HG03558 (cell line): ENCODE measurements at regions not wholly inside any gene's neighbourhood (a gene's known extent, or its start where the extent isn't known, plus 50 kb on each side); places are given as distances from the start of the nearest gene placed in this dataset.

Experiments
- ATAC-seq: cut with Tn5 transposase; IDR thresholded peaks from one replicate; pipeline ENCODE4 v1.9.1; 2021; ENCODE audit warnings: moderate number of reproducible peaks; ENCODE audit not compliant: unreplicated experiment; ENCODE audit errors: extremely low read depth

GRCh38 chr4:129387666-129388065 lies 291.7 kb downstream of the C4orf33 start:
- no peak for ATAC-seq

DNA sequence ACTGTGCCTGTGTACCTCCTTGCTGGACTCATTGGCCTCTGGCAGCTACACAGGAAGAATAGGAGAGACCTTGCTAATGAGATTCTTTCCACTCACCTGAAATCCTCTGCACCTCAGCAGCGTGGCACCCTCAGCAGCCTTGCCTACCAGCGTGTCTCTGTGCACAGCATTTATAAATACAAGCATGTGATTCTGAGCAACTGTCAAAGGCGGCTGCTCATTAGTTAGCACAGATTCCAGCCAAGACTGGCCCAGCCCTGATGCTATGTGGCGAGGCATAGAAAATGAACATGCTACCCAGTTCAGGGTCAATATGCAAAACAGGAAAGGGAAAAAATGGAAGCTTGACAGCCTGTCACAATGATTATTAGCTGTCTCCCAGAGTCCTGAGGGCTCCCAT lies 298.0 kb downstream of the C4orf33 start:
- ATAC-seq = no peak

- no peak for ATAC-seq
Measured at GRCh38 chr4:129394635-129395034, 298.7 kb downstream of the C4orf33 start.

GRCh38 chr4:129403848-129404247 lies 307.9 kb downstream of the C4orf33 start:
- no peak for ATAC-seq

- no peak for ATAC-seq
Measured at GRCh38 chr4:129410115-129410514, 314.2 kb downstream of the C4orf33 start.

GRCh38 chr4:129415004-129415403 lies 319.1 kb downstream of the C4orf33 start:
- no peak for ATAC-seq

DNA sequence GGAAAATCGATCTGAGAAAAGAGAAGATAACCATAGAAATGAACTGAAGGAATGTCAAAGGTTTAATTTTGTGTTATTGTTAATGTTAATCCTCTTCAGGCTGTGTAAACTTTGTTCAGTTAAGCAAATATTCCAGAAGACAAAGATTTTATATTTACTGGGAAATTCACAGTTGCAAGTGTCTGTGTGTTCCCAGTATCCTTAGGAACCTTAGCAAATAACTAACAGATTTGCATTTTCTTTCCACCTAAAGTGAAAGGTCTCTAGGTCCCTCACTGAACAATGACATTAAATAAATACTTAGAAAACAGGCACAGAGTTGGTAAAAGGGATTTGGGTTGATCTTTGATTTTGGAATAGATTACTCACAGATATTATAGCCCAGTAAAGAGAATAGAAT lies 324.7 kb downstream of the C4orf33 start:
- ATAC-seq = no peak

GRCh38 chr4:129422277-129422676 lies 326.3 kb downstream of the C4orf33 start:
- ATAC-seq = no peak

DNA sequence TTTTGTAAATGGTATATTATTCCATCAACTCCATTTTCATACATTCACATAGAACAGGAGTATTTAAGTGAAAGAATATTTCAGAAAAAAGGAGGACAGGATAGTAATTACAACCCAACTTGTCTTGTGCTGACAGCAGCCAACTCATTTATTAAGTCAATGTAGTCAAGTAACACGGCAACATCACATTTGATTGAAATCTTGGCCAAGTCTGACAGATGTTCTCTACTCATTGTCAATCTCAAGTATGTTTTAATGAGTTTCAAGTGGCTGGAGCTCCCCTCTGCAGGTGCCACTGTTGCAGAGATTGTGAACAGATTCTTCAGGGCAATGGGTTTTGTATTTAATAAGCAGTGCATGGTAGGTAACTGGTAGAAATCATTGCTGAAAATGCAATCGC lies 332.5 kb downstream of the C4orf33 start:
- ATAC-seq = no peak

DNA sequence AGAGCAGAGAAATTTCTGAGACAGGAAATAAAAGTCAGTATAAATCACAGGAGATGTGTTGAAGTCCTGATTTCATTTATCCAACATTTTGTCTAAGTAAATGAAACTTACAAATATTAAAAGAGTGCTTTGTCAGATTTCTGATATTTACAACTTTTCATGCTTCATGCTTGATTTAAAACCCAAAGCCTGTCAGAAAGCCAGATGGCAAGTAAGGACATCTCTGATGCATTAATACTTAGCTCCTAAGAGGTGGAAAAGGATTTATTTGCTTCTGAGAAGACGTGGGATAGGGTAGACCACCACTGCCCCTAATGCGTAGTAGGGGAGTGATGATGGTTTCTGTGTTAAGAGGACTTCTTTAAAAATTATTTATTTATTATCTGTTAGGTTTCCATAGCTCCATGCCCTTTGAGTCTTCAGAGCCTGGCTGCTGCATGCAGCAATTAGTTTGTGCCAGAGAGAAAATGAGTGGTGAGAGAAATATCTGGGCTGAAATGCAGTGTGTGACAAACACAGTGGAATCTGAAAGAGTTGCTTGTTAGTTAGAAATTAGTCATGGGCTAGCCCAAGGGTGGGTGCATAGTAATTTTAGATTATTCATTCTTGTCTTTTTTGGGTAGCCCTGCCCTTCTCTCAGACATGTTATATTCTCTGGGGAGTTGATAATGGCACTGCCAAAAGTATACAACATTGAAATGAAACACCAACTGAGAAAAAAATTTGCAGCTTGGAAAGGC lies 333.8 kb downstream of the C4orf33 start:
- ATAC-seq = no peak

- ATAC-seq = no peak
Measured at GRCh38 chr4:129437347-129437746, 341.4 kb downstream of the C4orf33 start.

DNA sequence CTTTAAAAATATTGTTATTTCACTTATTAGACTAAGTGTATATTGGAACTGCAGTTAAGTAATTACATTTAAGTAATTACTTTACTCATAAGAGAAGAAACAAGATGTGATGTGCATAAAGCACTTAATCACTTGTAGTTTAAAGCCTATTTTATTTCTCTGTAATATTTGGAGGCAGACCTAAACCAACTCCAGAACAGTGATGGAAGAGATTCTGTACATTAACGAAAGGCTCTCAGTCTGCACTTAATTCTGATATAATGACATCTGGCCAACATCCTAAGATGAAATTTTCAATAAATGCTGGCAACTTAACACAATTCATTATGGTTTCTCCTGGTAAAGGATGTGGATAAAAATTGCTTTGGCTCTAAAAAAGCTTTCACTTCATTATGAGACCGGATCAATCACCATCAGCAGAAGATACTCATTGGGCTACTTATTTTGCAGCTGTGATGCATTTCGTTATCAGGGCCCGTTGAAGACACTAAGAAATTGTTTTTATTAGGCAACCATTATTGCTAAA lies 342.6 kb downstream of the C4orf33 start:
- no peak for ATAC-seq

GRCh38 chr4:129446074-129446473 lies 350.1 kb downstream of the C4orf33 start:
- no peak for ATAC-seq

DNA sequence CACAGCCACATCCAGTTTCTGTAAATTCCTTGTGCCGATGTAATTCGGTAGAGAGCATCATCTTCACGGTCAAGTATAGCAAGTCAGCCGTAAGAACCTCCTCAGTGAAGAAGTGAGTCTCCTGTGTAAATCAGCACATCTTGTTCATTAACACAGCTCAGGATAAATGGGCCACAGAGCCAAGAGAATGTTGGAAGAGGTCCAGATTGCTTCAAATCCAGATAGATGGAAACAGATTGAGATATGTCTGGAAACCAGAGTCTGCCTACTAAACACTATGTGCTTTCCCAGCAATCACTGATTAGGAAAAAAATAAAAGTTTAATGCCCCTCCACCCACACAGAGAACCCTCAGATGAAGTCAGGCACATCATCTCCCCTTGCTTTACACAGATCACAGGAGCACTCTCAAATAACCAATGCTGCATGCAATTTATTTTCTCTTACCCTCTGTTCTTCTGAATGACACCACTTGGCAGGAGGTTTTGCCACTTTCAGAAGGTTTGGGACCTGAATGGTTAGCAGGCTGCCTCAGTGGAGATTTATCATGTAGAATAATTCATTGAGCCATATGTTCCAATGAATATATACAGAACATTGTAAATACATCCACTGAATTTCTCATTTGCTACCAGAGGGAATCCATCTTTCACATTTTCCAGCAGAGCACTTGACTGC lies 357.7 kb downstream of the C4orf33 start:
- no peak for ATAC-seq

DNA sequence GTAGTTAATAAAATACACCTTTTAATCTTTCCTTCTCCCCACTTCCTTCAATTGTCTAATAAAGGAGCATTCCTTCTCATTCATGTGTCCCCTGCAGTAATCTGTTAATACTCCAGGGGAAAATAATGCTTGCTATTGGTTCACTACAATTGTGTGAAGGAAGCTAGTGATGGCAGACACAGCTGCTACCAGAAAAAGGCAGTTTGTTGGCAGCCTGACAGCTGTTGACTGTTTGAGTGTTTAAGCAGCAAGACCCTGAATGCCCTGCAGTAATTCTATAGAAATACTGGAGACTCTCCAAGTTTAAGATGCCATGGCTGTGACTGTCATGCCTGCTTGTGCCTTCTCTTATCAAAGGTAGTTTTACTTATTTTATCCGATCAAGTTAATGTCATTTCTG lies 359.5 kb downstream of the C4orf33 start:
- ATAC-seq = no peak

DNA sequence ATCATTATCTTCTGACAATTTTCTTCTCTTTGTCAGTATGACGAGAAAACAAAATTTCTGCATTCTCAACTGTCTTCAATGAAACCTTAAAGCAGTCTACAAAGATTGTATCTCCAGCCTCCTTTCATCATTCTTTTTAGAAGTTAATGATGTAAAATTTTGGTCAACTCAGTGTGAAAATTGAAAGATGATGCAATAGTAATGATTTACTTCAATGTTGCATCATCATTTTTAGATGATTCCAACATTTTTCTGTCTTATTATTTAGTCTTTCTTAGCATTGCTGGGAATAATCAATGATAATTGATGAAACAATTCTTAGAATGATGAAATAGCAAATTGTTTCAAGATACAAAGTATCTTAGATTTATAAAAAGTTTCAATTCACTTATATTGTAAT lies 372.7 kb downstream of the C4orf33 start:
- ATAC-seq = no peak

GRCh38 chr4:129474698-129475097 lies 378.7 kb downstream of the C4orf33 start:
- ATAC-seq = no peak

- ATAC-seq = no peak
Measured at GRCh38 chr4:129481107-129481506, 385.2 kb downstream of the C4orf33 start.

DNA sequence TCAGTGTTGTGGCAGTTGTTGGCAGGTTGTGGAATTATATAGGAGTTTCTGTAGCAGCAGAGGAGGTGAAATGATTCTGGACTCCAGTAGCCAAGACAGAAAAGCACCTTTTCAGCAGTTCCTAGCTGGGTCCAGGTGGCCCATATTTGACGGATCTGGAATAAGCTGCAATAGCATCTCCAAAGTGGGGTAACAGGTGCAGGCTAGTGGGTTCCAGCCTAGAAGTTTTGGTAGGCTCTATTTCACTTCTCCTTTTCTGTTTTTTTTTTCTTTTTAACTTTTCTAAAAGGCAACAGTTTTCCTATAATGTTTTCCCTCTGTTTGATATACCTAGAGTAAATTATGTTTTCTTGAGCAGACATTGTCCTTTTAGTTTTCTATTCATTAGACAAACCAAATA lies 392.5 kb downstream of the C4orf33 start:
- ATAC-seq = no peak

DNA sequence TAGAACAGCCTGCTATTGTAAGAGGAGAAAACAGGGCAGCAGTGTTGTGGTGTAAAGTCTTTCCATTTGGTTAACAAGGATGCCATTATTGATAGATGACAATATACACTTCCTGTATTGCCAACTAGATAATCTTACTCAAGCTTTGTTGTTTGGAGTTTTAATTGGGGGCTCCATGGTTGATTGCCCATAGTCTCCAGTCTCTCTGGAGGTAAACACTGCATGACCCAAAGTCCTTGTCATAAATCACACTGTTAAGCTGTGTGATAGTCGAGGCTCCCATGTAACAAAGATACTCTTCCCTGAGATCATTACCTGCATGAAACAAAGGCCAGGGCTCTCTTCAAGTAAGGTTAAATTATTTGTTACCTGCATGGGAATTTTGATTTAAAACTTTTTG lies 394.6 kb downstream of the C4orf33 start:
- ATAC-seq = no peak

- ATAC-seq = no peak
Measured at GRCh38 chr4:129498626-129499025, 402.7 kb downstream of the C4orf33 start.

GRCh38 chr4:129514852-129515251 lies 418.9 kb downstream of the C4orf33 start:
- no peak for ATAC-seq
